Ovary (tissue), 3 donors: ENCODE measurements at regions not wholly inside any gene's neighbourhood (a gene's known extent, or its start where the extent isn't known, plus 50 kb on each side); places are given as distances from the start of the nearest gene placed in this dataset.

Source experiments
- CTCF ChIP-seq, 3 donors: fragments of 450-650 bp in 2 of 3; fragments of 200-600 bp in 1 of 3; IDR thresholded peaks; one replicate each; pipeline versions ENCODE4 v1.5.1 to v1.8.0; 2016 to 2022; ENCODE audit warnings: antibody characterized with exemption in 3 of 3, mild to moderate bottlenecking in 1 of 3
- POLR2A ChIP-seq: fragments of 450-650 bp; IDR thresholded peaks from one replicate; pipeline ENCODE4 v1.6.1; 2017; ENCODE audit warnings: antibody characterized with exemption, mild to moderate bottlenecking, moderate library complexity
- donor health status: DM: no; HTN: no; CAD: no.

- TF ChIP-seq CTCF (IDR thresholded peaks at IDR 0.05), result no peak
- TF ChIP-seq POLR2A, result no peak
Observed at GRCh38 chr1:191432817-191433216, 725.4 kb upstream of the RGS18 start.
